AG04450 (cell line): ENCODE measurements at regions not wholly inside any gene's neighbourhood (a gene's known extent, or its start where the extent isn't known, plus 50 kb on each side); places are given as distances from the start of the nearest gene placed in this dataset.

Experiments
- CTCF ChIA-PET: fragments of 300-600, 350-600 bp; formaldehyde crosslinking; extraction: SDS; loops from one replicate; lab custom pipeline; 2022; ENCODE audit warnings: antibody characterized with exemption, inconsistent platforms; lab: Charles Lee
- POLR2A ChIA-PET: fragments of 350-600 bp; formaldehyde crosslinking; extraction: SDS; loops from one replicate; lab custom pipeline; 2021; ENCODE audit warnings: antibody characterized with exemption, inconsistent platforms; lab: Yijun Ruan, JAX
- DNase-seq: peaks from one replicate; pipeline ENCODE4 v3.0.0-alpha.2; 2011; ENCODE audit warnings: low read depth, low spot score
- H3K27ac ChIP-seq: one replicate; pipeline ENCODE4 v1.5.1; 2012; ENCODE audit warnings: low read depth, low read length, control low read depth
- H3K27me3 ChIP-seq: one replicate; pipeline ENCODE4 v1.6.0; 2012; ENCODE audit warnings: low read length; ENCODE audit not compliant: control insufficient read depth, insufficient read depth
- H3K4me3 ChIP-seq: 2 replicates; pipeline ENCODE4 v1.5.1; 2011; ENCODE audit warnings: mild to moderate bottlenecking, low read depth, low read length, control low read depth
- H3K9me3 ChIP-seq: 2 replicates; pipeline ENCODE4 v1.5.1; 2012; ENCODE audit warnings: low read length; ENCODE audit not compliant: control insufficient read depth, insufficient read depth
- CTCF ChIP-seq: IDR thresholded peaks from 2 replicates; pipeline ENCODE4 v1.5.1; 2011; ENCODE audit warnings: low read depth, low read length, control low read depth, inconsistent platforms

GRCh38 chr2:14301331-14301730 lies 331.2 kb upstream of the LRATD1 start:
- Histone ChIP-seq H3K27me3 (no peaks in the 10 kb centered on the region), H3K4me3 (no peak overlapping the region), H3K9me3 (no peaks in the 10 kb centered on the region), H3K27ac (no peak overlapping the region)
- ChIA-PET CTCF (no interaction called here), POLR2A (no interaction called here)
- no peak for DNase-seq
- TF ChIP-seq CTCF, result no peak

- DNase-seq, result no peak
These were observed 329.0 kb upstream of the LRATD1 start for GRCh38 chr2:14303366-14304115.

GRCh38 chr2:14304326-14304725 lies 328.2 kb upstream of the LRATD1 start:
- no peak for TF ChIP-seq CTCF
- no peaks in the 10 kb centered on the region for H3K9me3 ChIP-seq
- H3K27me3 ChIP-seq, result no peaks in the 10 kb centered on the region
- H3K27ac ChIP-seq, result no peak overlapping the region
- no peak overlapping the region for H3K4me3 ChIP-seq
- ChIA-PET CTCF (no interaction called here), POLR2A (no interaction called here)
- no peak for DNase-seq

More at GRCh38 chr2:14303366-14304115, 329.0 kb upstream of the LRATD1 start:
- Histone ChIP-seq H3K27ac (no peak overlapping the region), H3K9me3 (no peaks in the 10 kb centered on the region), H3K4me3 (no peak overlapping the region), H3K27me3 (no peaks in the 10 kb centered on the region)
- POLR2A ChIA-PET, result no interaction called here
- no peak for TF ChIP-seq CTCF
- CTCF ChIA-PET, result no interaction called here

- no peak for TF ChIP-seq CTCF
- H3K4me3 ChIP-seq, result no peak overlapping the region
- H3K27me3 ChIP-seq, result no peaks in the 10 kb centered on the region
- ChIA-PET CTCF (no interaction called here), POLR2A (no interaction called here)
- H3K9me3 ChIP-seq, result no peaks in the 10 kb centered on the region
- H3K27ac ChIP-seq, result no peak overlapping the region
- no peak for DNase-seq
These were observed 326.2 kb upstream of the LRATD1 start for GRCh38 chr2:14306268-14306861.

- POLR2A ChIA-PET, result no interaction called here
- Histone ChIP-seq H3K27me3 (no peaks in the 10 kb centered on the region), H3K4me3 (no peak overlapping the region), H3K27ac (no peak overlapping the region), H3K9me3 (peaks cover 6% of the 10 kb centered on the region; the same call in 1 of the 2 replicates)
- DNase-seq, result no peak
- no peak for TF ChIP-seq CTCF
- CTCF ChIA-PET, result no interaction called here
These were observed 319.2 kb upstream of the LRATD1 start for GRCh38 chr2:14313341-14313740.
